ENCODE measurements at regions not wholly inside any gene's neighbourhood (a gene's known extent, or its start where the extent isn't known, plus 50 kb on each side); places are given as distances from the start of the nearest gene placed in this dataset.

- TF ChIP-seq CTCF (IDR thresholded peaks at IDR 0.05) (no peak), EZH2 (IDR thresholded peaks at IDR 0.05; ENCODE audit: borderline replicate concordance, insufficient read depth, low read depth, low read length, poor library complexity, severe bottlenecking) (no peak)
Observed at GRCh38 chr2:17115466-17115865, 402.8 kb downstream of the RAD51AP2 start.
